GM19452 (cell line): ENCODE measurements at regions not wholly inside any gene's neighbourhood (a gene's known extent, or its start where the extent isn't known, plus 50 kb on each side); places are given as distances from the start of the nearest gene placed in this dataset.
"Not testable (repeated sequence)": the region's sequence is repeated elsewhere in the genome, so short reads cannot be mapped to it uniquely, and the experiment has no call there.

ENCODE experiments used
- ATAC-seq: cut with Tn5 transposase; IDR thresholded peaks from one replicate; pipeline ENCODE4 v1.9.1; 2021; ENCODE audit not compliant: unreplicated experiment

GRCh38 chr2:180559771-180560170, 420.6 kb upstream of the UBE2E3 start:
- no peak for ATAC-seq

GRCh38 chr2:180559038-180559437, 421.4 kb upstream of the UBE2E3 start:
- ATAC-seq: no peak

- ATAC-seq: no peak
These were observed 424.9 kb upstream of the UBE2E3 start for GRCh38 chr2:180555391-180555965.

GRCh38 chr2:180554330-180554729, 426.1 kb upstream of the UBE2E3 start:
- ATAC-seq: no peak

- no peak for ATAC-seq
These were observed 427.2 kb upstream of the UBE2E3 start for GRCh38 chr2:180553094-180553715.

- no peak for ATAC-seq
These were observed 437.9 kb upstream of the UBE2E3 start for GRCh38 chr2:180542511-180542910.

GRCh38 chr2:180540761-180541160, 439.6 kb upstream of the UBE2E3 start:
- ATAC-seq: no peak

GRCh38 chr2:180539541-180539940, 440.9 kb upstream of the UBE2E3 start:
- no peak for ATAC-seq

GRCh38 chr2:180535289-180535688, 445.1 kb upstream of the UBE2E3 start:
- ATAC-seq: no peak

GRCh38 chr2:180531787-180532186, 448.6 kb upstream of the UBE2E3 start:
- ATAC-seq: not testable (repeated sequence)

- no peak for ATAC-seq
These were observed 455.9 kb upstream of the UBE2E3 start for GRCh38 chr2:180524499-180524898.

- no peak for ATAC-seq
These were observed 456.6 kb upstream of the UBE2E3 start for GRCh38 chr2:180523621-180524340.

- ATAC-seq: no peak
These were observed 459.4 kb upstream of the UBE2E3 start for GRCh38 chr2:180520921-180521581.

GRCh38 chr2:180520206-180520605, 460.2 kb upstream of the UBE2E3 start:
- ATAC-seq: no peak

GRCh38 chr2:180519276-180519675, 461.1 kb upstream of the UBE2E3 start:
- ATAC-seq: no peak

- peak; percentile 45 for ATAC-seq
These were observed 464.2 kb upstream of the UBE2E3 start for GRCh38 chr2:180516232-180516631.

GRCh38 chr2:180513389-180513788, 467.0 kb upstream of the UBE2E3 start:
- no peak for ATAC-seq

- ATAC-seq: no peak
These were observed 471.9 kb upstream of the UBE2E3 start for GRCh38 chr2:180508458-180508857.

- no peak for ATAC-seq
These were observed 473.4 kb upstream of the UBE2E3 start for GRCh38 chr2:180507028-180507427.

GRCh38 chr2:180505203-180505602, 475.2 kb upstream of the UBE2E3 start:
- no peak for ATAC-seq

- no peak for ATAC-seq
These were observed 482.7 kb upstream of the UBE2E3 start for GRCh38 chr2:180497621-180498152.

- ATAC-seq: no peak
These were observed 484.8 kb upstream of the UBE2E3 start for GRCh38 chr2:180495606-180496005.
